H9 (cell line): ENCODE measurements at regions not wholly inside any gene's neighbourhood (a gene's known extent, or its start where the extent isn't known, plus 50 kb on each side); places are given as distances from the start of the nearest gene placed in this dataset.

Source experiments
- DNase-seq: peaks from one replicate; pipeline ENCODE4 v3.0.0-alpha.2; 2017
- H2AFZ ChIP-seq: one replicate; pipeline ENCODE4 v1.6.1; 2013; ENCODE audit warnings: mild to moderate bottlenecking, low read length, control low read depth, moderate library complexity
- H2AK5ac ChIP-seq: 2 replicates; pipeline ENCODE4 v1.6.1; 2013; ENCODE audit warnings: low read length, control low read depth, mixed read lengths; ENCODE audit not compliant: insufficient read length
- H2BK120ac ChIP-seq: one replicate; pipeline ENCODE4 v1.6.1; 2013; ENCODE audit warnings: low read depth, mild to moderate bottlenecking, low read length, control low read depth, inconsistent platforms; ENCODE audit not compliant: poor library complexity, severe bottlenecking
- H2BK12ac ChIP-seq: 2 replicates; pipeline ENCODE4 v1.6.1; 2013; ENCODE audit warnings: low read length, control low read depth, mixed read lengths, low read depth; ENCODE audit not compliant: insufficient read length
- H2BK15ac ChIP-seq: 2 replicates; pipeline ENCODE4 v1.6.1; 2013; ENCODE audit warnings: low read depth, low read length, control low read depth
- H2BK20ac ChIP-seq: one replicate; pipeline ENCODE4 v1.6.1; 2013; ENCODE audit warnings: low read depth, mild to moderate bottlenecking, low read length, control low read depth, inconsistent platforms; ENCODE audit not compliant: poor library complexity, severe bottlenecking
- H2BK5ac ChIP-seq: 2 replicates; pipeline ENCODE4 v1.6.1; 2013; ENCODE audit warnings: low read length, control low read depth, mixed read lengths; ENCODE audit not compliant: insufficient read length
- H3K14ac ChIP-seq: 2 replicates; pipeline ENCODE4 v1.6.1; 2013; ENCODE audit warnings: low read length, control low read depth; ENCODE audit not compliant: insufficient read depth
- H3K18ac ChIP-seq: 2 replicates; pipeline ENCODE4 v1.6.1; 2013; ENCODE audit warnings: low read depth, mild to moderate bottlenecking, mixed read lengths, low read length, control low read depth; ENCODE audit not compliant: insufficient read length
- H3K23ac ChIP-seq: 2 replicates; pipeline ENCODE4 v1.6.1; 2013; ENCODE audit warnings: low read length, control low read depth, mixed read lengths, low read depth; ENCODE audit not compliant: insufficient read length
- H3K23me2 ChIP-seq: 2 replicates; pipeline ENCODE4 v1.6.1; 2013; ENCODE audit warnings: low read depth, mild to moderate bottlenecking, mixed read lengths, low read length, control low read depth; ENCODE audit not compliant: insufficient read length, poor library complexity, severe bottlenecking
- H3K27ac ChIP-seq: 2 replicates; pipeline ENCODE4 v1.5.1; 2013; ENCODE audit warnings: low read length, control low read depth, mixed read lengths, low read depth; ENCODE audit not compliant: insufficient read length
- H3K27me3 ChIP-seq: 2 replicates; pipeline ENCODE4 v1.6.1; 2013; ENCODE audit warnings: low read length, control low read depth, inconsistent platforms; ENCODE audit not compliant: insufficient read depth
- H3K4ac ChIP-seq: 2 replicates; pipeline ENCODE4 v1.6.1; 2013; ENCODE audit warnings: low read depth, mild to moderate bottlenecking, control low read depth, inconsistent platforms, low read length, moderate library complexity
- H3K4me1 ChIP-seq: 2 replicates; pipeline ENCODE4 v1.6.1; 2013; ENCODE audit warnings: low read length, control low read depth, inconsistent platforms; ENCODE audit not compliant: insufficient read depth
- H3K4me2 ChIP-seq: 2 replicates; pipeline ENCODE4 v1.6.1; 2013; ENCODE audit warnings: low read length, control low read depth, mixed read lengths; ENCODE audit not compliant: insufficient read length, insufficient read depth
- H3K56ac ChIP-seq: 2 replicates; pipeline ENCODE4 v1.6.1; 2013; ENCODE audit warnings: low read depth, mild to moderate bottlenecking, mixed read lengths, low read length, control low read depth; ENCODE audit not compliant: insufficient read length
- H3K79me1 ChIP-seq: 2 replicates; pipeline ENCODE4 v1.6.1; 2013; ENCODE audit warnings: low read depth, mild to moderate bottlenecking, moderate library complexity, low read length, control low read depth, inconsistent platforms; ENCODE audit not compliant: insufficient read depth, poor library complexity, severe bottlenecking
- H3K79me2 ChIP-seq: 2 replicates; pipeline ENCODE4 v1.6.1; 2013; ENCODE audit warnings: low read length, control low read depth, inconsistent platforms; ENCODE audit not compliant: insufficient read depth
- H3K9ac ChIP-seq: 2 replicates; pipeline ENCODE4 v1.6.1; 2013; ENCODE audit warnings: low read length, control low read depth, mixed read lengths; ENCODE audit not compliant: insufficient read length; ENCODE audit errors: extremely low read depth
- H3K9me3 ChIP-seq: one replicate; pipeline ENCODE4 v1.6.1; 2013; ENCODE audit warnings: low read depth, low read length, inconsistent platforms; ENCODE audit not compliant: control insufficient read depth
- H3T11ph ChIP-seq: one replicate; pipeline ENCODE4 v1.6.1; 2013; ENCODE audit warnings: mild to moderate bottlenecking, low read length, control low read depth, inconsistent platforms
- H4K20me1 ChIP-seq: one replicate; pipeline ENCODE4 v1.6.1; 2013; ENCODE audit not compliant: control insufficient read depth, insufficient read length, insufficient read depth
- H4K5ac ChIP-seq: 2 replicates; pipeline ENCODE4 v1.6.1; 2013; ENCODE audit warnings: low read depth, mild to moderate bottlenecking, mixed read lengths, low read length, control low read depth; ENCODE audit not compliant: insufficient read length
- H4K8ac ChIP-seq: replicated peaks from 2 replicates; pipeline ENCODE4 v1.6.1; 2013; ENCODE audit warnings: low read length, control low read depth, mixed read lengths, low read depth; ENCODE audit not compliant: insufficient read length
- H4K91ac ChIP-seq: 2 replicates; pipeline ENCODE4 v1.6.1; 2013; ENCODE audit warnings: low read depth, mild to moderate bottlenecking, moderate library complexity, mixed read lengths, low read length, control low read depth; ENCODE audit not compliant: insufficient read length
- H3K27ac Mint-ChIP-seq, 3 experiments: 2 replicates in 2 of 3; 3 replicates in 1 of 3; pipeline ENCODE4 v1.8.0; 2020 to 2021; ENCODE audit warnings: mixed read lengths in 3 of 3, mild to moderate bottlenecking in 1 of 3, moderate library complexity in 1 of 3
- H3K27me3 Mint-ChIP-seq: 2 replicates; pipeline ENCODE4 v1.8.0; 2021; ENCODE audit warnings: low read depth, mild to moderate bottlenecking, moderate library complexity, mixed read lengths
- H3K36me3 Mint-ChIP-seq, 3 experiments: 2 replicates in 2 of 3; 3 replicates in 1 of 3; pipeline ENCODE4 v1.8.0; 2020 to 2021; ENCODE audit warnings: low read depth in 3 of 3, mixed read lengths in 3 of 3; ENCODE audit not compliant: insufficient read depth in 1 of 3
- H3K4me1 Mint-ChIP-seq, 2 experiments: 2 replicates each; pipeline ENCODE4 v1.8.0; 2020; ENCODE audit warnings: mixed read lengths in 2 of 2
- H3K4me3 Mint-ChIP-seq, 2 experiments: 2 replicates in 1 of 2; 3 replicates in 1 of 2; pipeline ENCODE4 v1.8.0; 2020 to 2021; ENCODE audit warnings: mild to moderate bottlenecking in 2 of 2, mixed read lengths in 2 of 2, moderate library complexity in 1 of 2
- H3K9me3 Mint-ChIP-seq, 2 experiments: 2 replicates in 1 of 2; 3 replicates in 1 of 2; pipeline ENCODE4 v1.8.0; 2020; ENCODE audit warnings: mild to moderate bottlenecking in 2 of 2, mixed read lengths in 2 of 2, moderate library complexity in 1 of 2
- CTCF ChIP-seq: fragments of 200-600 bp; sonication (generic); conservative IDR thresholded peaks from 3 replicates; pipeline ENCODE4 v1.8.0; 2021; ENCODE audit warnings: antibody characterized with exemption, mild to moderate bottlenecking
- WGBS: extraction: QIAGEN DNeasy Blood & Tissue Kit; methylation state at CpG from one replicate; pipeline ENCODE4 v1.1.7; 2013; ENCODE audit warnings: missing lambda C conversion rate, low lambda C conversion rate, mixed read lengths; ENCODE audit not compliant: insufficient read length; ENCODE audit errors: extremely low coverage; 5-methylcytosine and 5-hydroxymethylcytosine counted together

- TF ChIP-seq CTCF = no peak
- no peak for DNase-seq
Observed at GRCh38 chr12:131592972-131593371, 117.9 kb upstream of the SFSWAP start.

More at GRCh38 chr12:131592972-131593371, 117.9 kb upstream of the SFSWAP start:
- Histone ChIP-seq H2BK12ac (no peak overlapping the region), H2BK15ac (no peak overlapping the region), H3K9ac (no peak overlapping the region), H3K23me2 (no peaks in the 10 kb centered on the region), H3K14ac (no peak overlapping the region), H2AFZ (no peak overlapping the region), H3K18ac (no peak overlapping the region), H3K23ac (no peak overlapping the region), H3K4me1 (no peaks in the 10 kb centered on the region; the same call in 1 of the 2 replicates), H3K56ac (no peak overlapping the region), H3K4me2 (no peak overlapping the region), H4K8ac (no peak overlapping the region), H2BK120ac (no peak overlapping the region), H3K79me2 (no peaks in the 10 kb centered on the region), H3K27ac (no peak overlapping the region), H2BK20ac (no peak overlapping the region), H3K27me3 (no peaks in the 10 kb centered on the region), H3T11ph (no peak overlapping the region), H4K5ac (no peak overlapping the region), H3K79me1 (no peaks in the 10 kb centered on the region), H2AK5ac (no peak overlapping the region), H3K9me3 (no peaks in the 10 kb centered on the region), H2BK5ac (no peak overlapping the region), H3K4ac (no peak overlapping the region), H4K91ac (no peak overlapping the region), H4K20me1 (no peaks in the 10 kb centered on the region)
- no peaks in the 10 kb centered on the region for H3K9me3 Mint-ChIP-seq
- WGBS = no CpG with 5 or more reads among the region's 6 CpGs
- H3K27ac Mint-ChIP-seq = no peak overlapping the region
- H3K27me3 Mint-ChIP-seq = peaks cover 9% of the 10 kb centered on the region
- peaks cover 14 to 22% of the 10 kb centered on the region in 2 experiments for H3K4me1 Mint-ChIP-seq
- H3K4me3 Mint-ChIP-seq = no peak overlapping the region
- H3K36me3 Mint-ChIP-seq = no peaks in the 10 kb centered on the region
